Keratinocyte (primary cell): ENCODE measurements at regions not wholly inside any gene's neighbourhood (a gene's known extent, or its start where the extent isn't known, plus 50 kb on each side); places are given as distances from the start of the nearest gene placed in this dataset.

Source experiments
- DNase-seq: peaks from one replicate; pipeline ENCODE4 v3.0.0-alpha.2; 2011; ENCODE audit warnings: low read depth, missing footprints, low spot score
- FAIRE-seq: peaks from 2 replicates; lab custom pipeline; 2011; peaks lifted over from hg19 to GRCh38; lab: Jason Lieb, UNC
- H2AFZ ChIP-seq: 2 replicates; pipeline ENCODE4 v1.6.0; 2012; ENCODE audit warnings: low read length, control low read depth, inconsistent platforms; ENCODE audit not compliant: control insufficient read depth
- H3K27ac ChIP-seq: 2 replicates; pipeline ENCODE4 v1.5.1; 2011; ENCODE audit warnings: low read length; ENCODE audit not compliant: control insufficient read depth, insufficient read depth
- H3K27me3 ChIP-seq: 3 replicates; pipeline ENCODE4 v1.6.0; 2011; ENCODE audit warnings: low read length; ENCODE audit not compliant: control insufficient read depth, insufficient read depth; ENCODE audit errors: extremely low read depth
- H3K36me3 ChIP-seq, 2 experiments: 2 replicates in 1 of 2; 3 replicates in 1 of 2; pipeline ENCODE4 v1.5.1; 2011; ENCODE audit warnings: low read length in 2 of 2, mild to moderate bottlenecking in 1 of 2; ENCODE audit not compliant: control insufficient read depth in 2 of 2, insufficient read depth in 2 of 2; ENCODE audit errors: extremely low read depth in 1 of 2
- H3K4me1 ChIP-seq: 3 replicates; pipeline ENCODE4 v1.5.1; 2011; ENCODE audit warnings: low read length; ENCODE audit not compliant: control insufficient read depth, insufficient read depth; ENCODE audit errors: extremely low read depth
- H3K4me2 ChIP-seq: 3 replicates; pipeline ENCODE4 v1.6.0; 2011; ENCODE audit warnings: low read depth, low read length; ENCODE audit not compliant: control insufficient read depth, insufficient read depth; ENCODE audit errors: extremely low read depth
- H3K4me3 ChIP-seq, 3 experiments: fragments of 200-600 bp in 1 of 3; sonication (generic) in 1 of 3; 2 replicates in 2 of 3; 3 replicates in 1 of 3; pipeline ENCODE4 v1.5.1; 2011 to 2016; ENCODE audit warnings: low read length in 3 of 3, mild to moderate bottlenecking in 3 of 3, control low read depth in 2 of 3, inconsistent platforms in 1 of 3, low read depth in 1 of 3, mixed read lengths in 1 of 3, mixed run types in 1 of 3, moderate library complexity in 1 of 3; ENCODE audit not compliant: control insufficient read depth in 2 of 3, insufficient read depth in 2 of 3; ENCODE audit errors: extremely low read depth in 1 of 3
- H3K79me2 ChIP-seq: 2 replicates; pipeline ENCODE4 v1.6.0; 2012; ENCODE audit warnings: low read length; ENCODE audit not compliant: control insufficient read depth, insufficient read depth
- H3K9ac ChIP-seq: 3 replicates; pipeline ENCODE4 v1.6.0; 2011; ENCODE audit warnings: low read length; ENCODE audit not compliant: control insufficient read depth, insufficient read depth; ENCODE audit errors: extremely low read depth
- H3K9me1 ChIP-seq: 3 replicates; pipeline ENCODE4 v1.6.0; 2011; ENCODE audit warnings: low read length; ENCODE audit not compliant: control insufficient read depth, insufficient read depth; ENCODE audit errors: extremely low read depth
- H3K9me3 ChIP-seq: 2 replicates; pipeline ENCODE4 v1.5.1; 2012; ENCODE audit warnings: low read depth, low read length; ENCODE audit not compliant: control insufficient read depth
- H4K20me1 ChIP-seq: 3 replicates; pipeline ENCODE4 v1.6.0; 2011; ENCODE audit warnings: low read length; ENCODE audit not compliant: control insufficient read depth, insufficient read depth; ENCODE audit errors: extremely low read depth
- EZH2 ChIP-seq: IDR thresholded peaks from one replicate; pipeline ENCODE4 v1.6.1; 2012; ENCODE audit warnings: inconsistent platforms, mild to moderate bottlenecking, low read length, moderate library complexity
- dilution Hi-C: fragments of 300-500 bp; cut with MboI; formaldehyde crosslinking; loops from one replicate; pipeline ENCODE4 v1.7.0; 2020; ENCODE audit warnings: low sequenced_read_pairs; ENCODE audit not compliant: extremely low pct_ligation_motif_present
- TF ChIP-seq, protein P1 (sequence below), 3 experiments: IDR thresholded peaks in 1 of 3; conservative IDR thresholded peaks in 1 of 3; optimal IDR thresholded peaks in 1 of 3; 2 replicates in 2 of 3; 3 replicates in 1 of 3; pipeline versions ENCODE3 to v1.5.1; 2011; ENCODE audit warnings: low read length in 3 of 3, mild to moderate bottlenecking in 3 of 3, moderate library complexity in 2 of 3, control low read depth in 1 of 3, inconsistent platforms in 1 of 3; ENCODE audit not compliant: insufficient read depth in 2 of 3; ENCODE audit errors: extremely low read depth in 1 of 3

- dilution Hi-C loops, result no loop called here
- Histone ChIP-seq H3K9ac (no peak overlapping the region), H4K20me1 (no peaks in the 10 kb centered on the region), H3K4me2 (no peak overlapping the region), H3K4me1 (no peaks in the 10 kb centered on the region), H3K27ac (no peak overlapping the region), H3K4me3 (no peak overlapping the region), H3K27me3 (no peaks in the 10 kb centered on the region), H2AFZ (no peak overlapping the region), H3K9me1 (no peaks in the 10 kb centered on the region), H3K9me3 (no peaks in the 10 kb centered on the region), H3K36me3 (no peaks in the 10 kb centered on the region), H3K79me2 (no peaks in the 10 kb centered on the region)
- FAIRE-seq (no peak), DNase-seq (no peak)
- no peak for TF ChIP-seq EZH2
- TF ChIP-seq, protein P1, sequence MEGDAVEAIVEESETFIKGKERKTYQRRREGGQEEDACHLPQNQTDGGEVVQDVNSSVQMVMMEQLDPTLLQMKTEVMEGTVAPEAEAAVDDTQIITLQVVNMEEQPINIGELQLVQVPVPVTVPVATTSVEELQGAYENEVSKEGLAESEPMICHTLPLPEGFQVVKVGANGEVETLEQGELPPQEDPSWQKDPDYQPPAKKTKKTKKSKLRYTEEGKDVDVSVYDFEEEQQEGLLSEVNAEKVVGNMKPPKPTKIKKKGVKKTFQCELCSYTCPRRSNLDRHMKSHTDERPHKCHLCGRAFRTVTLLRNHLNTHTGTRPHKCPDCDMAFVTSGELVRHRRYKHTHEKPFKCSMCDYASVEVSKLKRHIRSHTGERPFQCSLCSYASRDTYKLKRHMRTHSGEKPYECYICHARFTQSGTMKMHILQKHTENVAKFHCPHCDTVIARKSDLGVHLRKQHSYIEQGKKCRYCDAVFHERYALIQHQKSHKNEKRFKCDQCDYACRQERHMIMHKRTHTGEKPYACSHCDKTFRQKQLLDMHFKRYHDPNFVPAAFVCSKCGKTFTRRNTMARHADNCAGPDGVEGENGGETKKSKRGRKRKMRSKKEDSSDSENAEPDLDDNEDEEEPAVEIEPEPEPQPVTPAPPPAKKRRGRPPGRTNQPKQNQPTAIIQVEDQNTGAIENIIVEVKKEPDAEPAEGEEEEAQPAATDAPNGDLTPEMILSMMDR (optimal IDR thresholded peaks at IDR 0.05 in 1 of 3, IDR thresholded peaks at IDR 0.05 in 1 of 3, conservative IDR thresholded peaks at IDR 0.05 in 1 of 3; ENCODE audit: extremely low read depth in 1 of 3, insufficient read depth in 2 of 3, low read length in 3 of 3), result no peak
Measured at GRCh38 chr6:99013661-99014060, 65.9 kb upstream of the FBXL4 start.

DNA sequence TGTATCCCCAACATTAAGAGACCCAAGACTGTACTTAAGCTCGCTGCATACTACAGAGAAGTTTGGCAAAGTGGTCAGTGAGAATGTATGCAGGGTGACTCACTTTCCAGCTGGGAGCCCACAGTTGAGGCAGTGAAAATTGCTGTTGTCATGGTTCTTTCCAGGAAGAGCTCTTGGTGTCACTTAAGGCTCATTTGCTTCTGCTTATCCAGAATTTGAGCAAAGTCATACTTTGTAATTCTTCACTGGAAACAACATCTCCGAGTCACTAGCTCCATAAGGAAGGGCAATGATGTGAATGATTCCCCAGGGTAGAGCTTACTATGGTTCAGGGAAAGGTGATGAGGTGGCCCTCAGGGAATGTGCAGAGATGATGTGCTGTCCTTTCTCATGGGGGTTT is 65.4 kb upstream of the FBXL4 start:
- TF ChIP-seq, protein P1 (optimal IDR thresholded peaks at IDR 0.05 in 1 of 3, IDR thresholded peaks at IDR 0.05 in 1 of 3, conservative IDR thresholded peaks at IDR 0.05 in 1 of 3; ENCODE audit: extremely low read depth in 1 of 3, insufficient read depth in 2 of 3, low read length in 3 of 3), result no peak
- no peak for TF ChIP-seq EZH2
- no peaks in the 10 kb centered on the region for H3K36me3 ChIP-seq
- H2AFZ ChIP-seq, result no peak overlapping the region
- H3K4me3 ChIP-seq, result no peak overlapping the region
- H3K9ac ChIP-seq, result no peak overlapping the region
- FAIRE-seq, result no peak
- H4K20me1 ChIP-seq, result no peaks in the 10 kb centered on the region
- H3K9me1 ChIP-seq, result no peaks in the 10 kb centered on the region
- no peak overlapping the region for H3K27ac ChIP-seq
- no peaks in the 10 kb centered on the region for H3K27me3 ChIP-seq
- no peak for DNase-seq
- H3K9me3 ChIP-seq, result no peaks in the 10 kb centered on the region
- dilution Hi-C loops, result no loop called here
- H3K79me2 ChIP-seq, result no peaks in the 10 kb centered on the region
- H3K4me1 ChIP-seq, result no peaks in the 10 kb centered on the region
- H3K4me2 ChIP-seq, result no peak overlapping the region
